Endothelial cell of umbilical vein (primary cell): ENCODE measurements at regions not wholly inside any gene's neighbourhood (a gene's known extent, or its start where the extent isn't known, plus 50 kb on each side); places are given as distances from the start of the nearest gene placed in this dataset.

Experiments used
- BruUV-seq: library from RNA; stranded (reverse); fragments of 400-500 nt; replicated peaks from 2 replicates; lab custom pipeline; 2021; lab: Mats Ljungman, UMichigan
- CTCF ChIA-PET: fragments of 300-600, 350-600 bp; sonication (Branson Sonifier 250); formaldehyde crosslinking; loops from one replicate; lab custom pipeline; 2021; ENCODE audit warnings: antibody characterized with exemption, inconsistent platforms; lab: Charles Lee
- POLR2A ChIA-PET: fragments of 300-600, 350-600 bp; sonication (Branson Sonifier 250); formaldehyde crosslinking; loops from one replicate; lab custom pipeline; 2021; ENCODE audit warnings: antibody characterized with exemption, inconsistent platforms; lab: Charles Lee
- DNase-seq: peaks from one replicate; pipeline ENCODE4 v3.0.0-alpha.2; 2011; ENCODE audit warnings: low read depth, low spot score
- FAIRE-seq: peaks from 2 replicates; lab custom pipeline; 2011; peaks lifted over from hg19 to GRCh38; lab: Jason Lieb, UNC
- H2AFZ ChIP-seq: 2 replicates; pipeline ENCODE4 v1.6.0; 2012; ENCODE audit warnings: low read depth, low read length, control low read depth, inconsistent platforms
- H3K27ac ChIP-seq: 2 replicates; pipeline ENCODE4 v1.5.1; 2011; ENCODE audit warnings: low read depth, mild to moderate bottlenecking, control low read depth, low read length, moderate library complexity; ENCODE audit not compliant: insufficient read depth
- H3K27me3 ChIP-seq, 2 experiments: 2 replicates each; pipeline versions ENCODE4 v1.6.0 to v1.6.1; 2011; ENCODE audit warnings: low read length in 2 of 2, mixed read lengths in 1 of 2; ENCODE audit not compliant: control insufficient read depth in 2 of 2, insufficient read depth in 2 of 2
- H3K36me3 ChIP-seq, 2 experiments: 2 replicates in 1 of 2; 3 replicates in 1 of 2; pipeline ENCODE4 v1.5.1; 2011; ENCODE audit warnings: low read length in 2 of 2, mild to moderate bottlenecking in 1 of 2, moderate library complexity in 1 of 2; ENCODE audit not compliant: control insufficient read depth in 2 of 2, insufficient read depth in 2 of 2; ENCODE audit errors: extremely low read depth in 1 of 2
- H3K4me1 ChIP-seq: 3 replicates; pipeline ENCODE4 v1.5.1; 2011; ENCODE audit warnings: mild to moderate bottlenecking, low read length; ENCODE audit not compliant: control insufficient read depth, insufficient read depth; ENCODE audit errors: extremely low read depth
- H3K4me2 ChIP-seq: 2 replicates; pipeline ENCODE4 v1.6.1; 2011; ENCODE audit warnings: low read length, control low read depth, mixed read lengths; ENCODE audit not compliant: insufficient read depth
- H3K4me3 ChIP-seq, 3 experiments: fragments of 200-600 bp in 1 of 3; sonication (generic), shearing (Covaris generic) in 1 of 3; replicated peaks in 1 of 3; 2 replicates each; pipeline ENCODE4 v1.5.1; 2011 to 2016; ENCODE audit warnings: control low read depth in 3 of 3, low read length in 3 of 3, mild to moderate bottlenecking in 2 of 3, inconsistent platforms in 1 of 3, low read depth in 1 of 3, moderate library complexity in 1 of 3; ENCODE audit not compliant: insufficient read depth in 1 of 3
- H3K79me2 ChIP-seq: 2 replicates; pipeline ENCODE4 v1.6.0; 2012; ENCODE audit warnings: low read length, inconsistent platforms; ENCODE audit not compliant: control insufficient read depth, insufficient read depth
- H3K9ac ChIP-seq: replicated peaks from 2 replicates; pipeline ENCODE3; 2011; ENCODE audit warnings: low read length, control low read depth; ENCODE audit not compliant: insufficient read depth; ENCODE audit errors: extremely low read depth
- H3K9me1 ChIP-seq: replicated peaks from 3 replicates; pipeline ENCODE4 v1.6.0; 2011; ENCODE audit warnings: mild to moderate bottlenecking, low read length; ENCODE audit not compliant: control insufficient read depth, insufficient read depth; ENCODE audit errors: extremely low read depth
- H3K9me3 ChIP-seq: replicated peaks from 2 replicates; pipeline ENCODE4 v1.5.1; 2012; ENCODE audit warnings: low read length, inconsistent platforms; ENCODE audit not compliant: control insufficient read depth, insufficient read depth
- H4K20me1 ChIP-seq: replicated peaks from 2 replicates; pipeline ENCODE3; 2011; ENCODE audit warnings: mild to moderate bottlenecking, low read length; ENCODE audit not compliant: control insufficient read depth, insufficient read depth; ENCODE audit errors: extremely low read depth
- FOS ChIP-seq: IDR thresholded peaks from 2 replicates; pipeline ENCODE4 v1.6.1; 2011; ENCODE audit warnings: mild to moderate bottlenecking, low read length, moderate library complexity, borderline replicate concordance; ENCODE audit not compliant: insufficient read depth
- GATA2 ChIP-seq: IDR thresholded peaks from 2 replicates; pipeline ENCODE4 v1.7.0; 2011; ENCODE audit warnings: low read depth, mild to moderate bottlenecking, moderate library complexity, mixed read lengths, low read length; ENCODE audit not compliant: insufficient read length, insufficient read depth
- JUN ChIP-seq: IDR thresholded peaks from 2 replicates; pipeline ENCODE4 v1.6.1; 2011; ENCODE audit warnings: borderline replicate concordance, low read depth; ENCODE audit not compliant: insufficient read length, insufficient read depth
- MAX ChIP-seq: IDR thresholded peaks from 2 replicates; pipeline ENCODE4 v1.6.1; 2011; ENCODE audit not compliant: insufficient read depth, insufficient read length
- MYC ChIP-seq: IDR thresholded peaks from one replicate; pipeline ENCODE4 v1.6.1; 2011; ENCODE audit warnings: mild to moderate bottlenecking, low read depth, low read length
- POLR2A ChIP-seq: IDR thresholded peaks from 2 replicates; pipeline ENCODE4 v1.6.1; 2012; ENCODE audit warnings: low read depth, mild to moderate bottlenecking, control low read depth, low read length
- POLR2AphosphoS5 ChIP-seq: IDR thresholded peaks from 2 replicates; pipeline ENCODE4 v1.6.1; 2012; ENCODE audit warnings: low read depth, mild to moderate bottlenecking, control low read depth, low read length, moderate library complexity; ENCODE audit not compliant: insufficient read depth
- dilution Hi-C: fragments of 300-500 bp; cut with MboI; formaldehyde crosslinking; loops from one replicate; pipeline ENCODE4 v1.15.0; 2019; ENCODE audit warnings: low sequenced_read_pairs; ENCODE audit not compliant: extremely low pct_ligation_motif_present
- intact Hi-C: fragments of 100-400 bp; cut with micrococcal nuclease; formaldehyde crosslinking; loops from one replicate; pipeline ENCODE4 v1.10.0; 2022
- TF ChIP-seq, protein P1 (sequence below), 2 donors: IDR thresholded peaks; 1 replicate in 1 of 2; 2 replicates in 1 of 2; pipeline ENCODE4 v1.5.1; 2011; ENCODE audit warnings: low read length in 2 of 2, mild to moderate bottlenecking in 2 of 2, moderate library complexity in 2 of 2, control low read depth in 1 of 2, inconsistent platforms in 1 of 2, low read depth in 1 of 2; ENCODE audit not compliant: insufficient read depth in 1 of 2; ENCODE audit errors: extremely low read depth in 1 of 2

GRCh38 chr6:14456941-14457340 lies 339.4 kb downstream of the CD83 start:
- Histone ChIP-seq H3K9me1 (no peaks in the 10 kb centered on the region), H3K4me1 (no peaks in the 10 kb centered on the region), H3K27me3 (no peaks in the 10 kb centered on the region), H3K36me3 (no peaks in the 10 kb centered on the region), H3K4me2 (no peak overlapping the region), H3K79me2 (no peaks in the 10 kb centered on the region), H3K9me3 (no peaks in the 10 kb centered on the region), H4K20me1 (no peaks in the 10 kb centered on the region), H3K4me3 (no peak overlapping the region), H3K27ac (no peak overlapping the region), H2AFZ (no peak overlapping the region), H3K9ac (no peak overlapping the region)
- CTCF ChIA-PET, result no interaction called here
- POLR2A ChIA-PET, result no interaction called here
- TF ChIP-seq FOS (no peak), JUN (no peak), MAX (no peak), POLR2AphosphoS5 (no peak), GATA2 (no peak), MYC (no peak), POLR2A (no peak)
- TF ChIP-seq, protein P1, sequence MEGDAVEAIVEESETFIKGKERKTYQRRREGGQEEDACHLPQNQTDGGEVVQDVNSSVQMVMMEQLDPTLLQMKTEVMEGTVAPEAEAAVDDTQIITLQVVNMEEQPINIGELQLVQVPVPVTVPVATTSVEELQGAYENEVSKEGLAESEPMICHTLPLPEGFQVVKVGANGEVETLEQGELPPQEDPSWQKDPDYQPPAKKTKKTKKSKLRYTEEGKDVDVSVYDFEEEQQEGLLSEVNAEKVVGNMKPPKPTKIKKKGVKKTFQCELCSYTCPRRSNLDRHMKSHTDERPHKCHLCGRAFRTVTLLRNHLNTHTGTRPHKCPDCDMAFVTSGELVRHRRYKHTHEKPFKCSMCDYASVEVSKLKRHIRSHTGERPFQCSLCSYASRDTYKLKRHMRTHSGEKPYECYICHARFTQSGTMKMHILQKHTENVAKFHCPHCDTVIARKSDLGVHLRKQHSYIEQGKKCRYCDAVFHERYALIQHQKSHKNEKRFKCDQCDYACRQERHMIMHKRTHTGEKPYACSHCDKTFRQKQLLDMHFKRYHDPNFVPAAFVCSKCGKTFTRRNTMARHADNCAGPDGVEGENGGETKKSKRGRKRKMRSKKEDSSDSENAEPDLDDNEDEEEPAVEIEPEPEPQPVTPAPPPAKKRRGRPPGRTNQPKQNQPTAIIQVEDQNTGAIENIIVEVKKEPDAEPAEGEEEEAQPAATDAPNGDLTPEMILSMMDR (IDR thresholded peaks at IDR 0.05; ENCODE audit: extremely low read depth in 1 of 2, insufficient read depth in 1 of 2, low read depth in 1 of 2, low read length in 2 of 2), result no peak
- DNase-seq, result no peak
- no peak for FAIRE-seq
- dilution Hi-C loops (no loop called here), intact Hi-C loops (no loop called here)
- no TSS peak for BruUV-seq
